Panc1 (cell line): ENCODE measurements at regions not wholly inside any gene's neighbourhood (a gene's known extent, or its start where the extent isn't known, plus 50 kb on each side); places are given as distances from the start of the nearest gene placed in this dataset.

Experiments used
- ATAC-seq: fragments of 200-7000 bp; cut with Tn5 transposase; 2 replicates; pipeline ENCODE4 v1.9.1; 2020; ENCODE audit warnings: mild to moderate bottlenecking, moderate library complexity
- BruUV-seq: library from RNA; stranded (reverse); fragments of 400-500 nt; replicated peaks from 2 replicates; lab custom pipeline; 2021; lab: Mats Ljungman, UMichigan
- CTCF ChIA-PET: fragments of 300-600 bp; sonication (Branson Sonifier 250); formaldehyde crosslinking; loops from one replicate; lab custom pipeline; 2022; ENCODE audit warnings: antibody characterized with exemption; lab: Charles Lee
- POLR2A ChIA-PET: fragments of 300-600 bp; sonication (Branson Sonifier 250); formaldehyde crosslinking; loops from one replicate; lab custom pipeline; 2022; ENCODE audit warnings: antibody characterized with exemption; lab: Charles Lee
- DNase-seq: peaks from one replicate; pipeline ENCODE4 v3.0.0-alpha.2; 2010; ENCODE audit warnings: low read depth, low spot score
- H3K27ac ChIP-seq: 2 replicates; pipeline ENCODE4 v1.5.1; 2011; ENCODE audit warnings: mild to moderate bottlenecking, low read length, inconsistent platforms
- H3K27me3 ChIP-seq: fragments of 200-500 bp; sonication (Bioruptor generic); 2 replicates; pipeline ENCODE4 v1.6.0; 2014; ENCODE audit warnings: low read length, inconsistent platforms; ENCODE audit not compliant: control insufficient read depth, insufficient read depth
- H3K36me3 ChIP-seq: fragments of 200-500 bp; sonication (Bioruptor generic); 2 replicates; pipeline ENCODE4 v1.5.1; 2014; ENCODE audit warnings: inconsistent platforms, mild to moderate bottlenecking, low read length, moderate library complexity; ENCODE audit not compliant: control insufficient read depth, insufficient read depth
- H3K4me1 ChIP-seq: 2 replicates; pipeline ENCODE4 v1.5.1; 2011; ENCODE audit warnings: inconsistent platforms, mild to moderate bottlenecking, low read length, moderate library complexity; ENCODE audit not compliant: control insufficient read depth, insufficient read depth
- H3K4me3 ChIP-seq, 2 experiments: 2 replicates each; pipeline ENCODE4 v1.5.1; 2011 to 2012; ENCODE audit warnings: low read depth in 2 of 2, low read length in 2 of 2, mild to moderate bottlenecking in 2 of 2, inconsistent platforms in 1 of 2, moderate library complexity in 1 of 2
- H3K9me3 ChIP-seq: fragments of 200-500 bp; sonication (Bioruptor generic); 2 replicates; pipeline ENCODE4 v1.5.1; 2014; ENCODE audit warnings: low read depth, mild to moderate bottlenecking, inconsistent platforms, low read length, moderate library complexity; ENCODE audit not compliant: control insufficient read depth, insufficient read depth
- POLR2AphosphoS5 ChIP-seq: IDR thresholded peaks from 2 replicates; pipeline ENCODE4 v1.6.1; 2012; ENCODE audit warnings: mild to moderate bottlenecking, low read depth, low read length, moderate library complexity
- SIN3A ChIP-seq: IDR thresholded peaks from 2 replicates; pipeline ENCODE4 v1.6.1; 2012; ENCODE audit warnings: low read depth, mild to moderate bottlenecking, low read length, moderate library complexity, borderline replicate concordance; ENCODE audit not compliant: insufficient read depth
- TCF7L2 ChIP-seq: IDR thresholded peaks from 2 replicates; pipeline ENCODE4 v1.6.1; 2011; ENCODE audit warnings: mild to moderate bottlenecking, low read depth, low read length, inconsistent platforms
- in situ Hi-C: cut with HindIII; loops from 2 replicates; pipeline ENCODE4 v1.10.0; 2016; ENCODE audit warnings: low sequenced_read_pairs, low pct_unique_long_range_greater_than_20kb
- intact Hi-C: fragments of 100-400 bp; cut with micrococcal nuclease; formaldehyde crosslinking; loops from one replicate; pipeline ENCODE4 v1.10.0; 2022; ENCODE audit not compliant: unreplicated experiment
- TF ChIP-seq, protein P1 (sequence below): fragments of 450-650 bp; IDR thresholded peaks from 2 replicates; pipeline ENCODE4 v1.5.1; 2017; ENCODE audit warnings: mild to moderate bottlenecking
- TF ChIP-seq, protein P2 (sequence below), 2 experiments: IDR thresholded peaks; 2 replicates each; pipeline ENCODE4 v1.6.1; 2011 to 2012; ENCODE audit warnings: low read depth in 2 of 2, control low read depth in 1 of 2, low read length in 1 of 2, mild to moderate bottlenecking in 1 of 2, moderate library complexity in 1 of 2; ENCODE audit not compliant: insufficient read depth in 1 of 2

DNA sequence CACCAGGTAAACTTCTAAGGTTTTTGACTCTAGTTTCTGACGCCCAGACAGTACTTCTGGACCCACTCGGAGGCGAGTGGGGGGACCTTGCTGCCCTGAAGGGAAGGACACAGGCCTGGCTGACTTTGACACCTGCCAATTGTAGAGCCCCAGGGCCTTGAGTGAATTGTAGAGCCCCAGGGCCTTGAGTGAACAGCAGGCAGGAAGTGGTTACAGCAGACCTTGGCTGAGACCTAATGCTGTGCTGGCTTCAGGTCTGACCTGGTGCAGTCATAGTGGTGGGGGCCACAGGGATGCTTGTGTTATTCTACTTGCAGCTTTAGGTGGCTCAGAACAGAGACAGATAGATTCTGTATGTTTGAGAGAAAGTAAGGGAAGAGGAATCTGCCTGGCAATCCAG lies 344.3 kb downstream of the DUSP10 start:
- in situ Hi-C loops, result no loop called here
- intact Hi-C loops, result no loop called here
- ChIA-PET POLR2A (no interaction called here), CTCF (no interaction called here)
- no TSS peak for BruUV-seq
- Histone ChIP-seq H3K36me3 (no peaks in the 10 kb centered on the region), H3K27ac (no peak overlapping the region), H3K27me3 (no peaks in the 10 kb centered on the region), H3K4me3 (no peak overlapping the region), H3K4me1 (no peaks in the 10 kb centered on the region), H3K9me3 (no peaks in the 10 kb centered on the region)
- DNase-seq (no peak), ATAC-seq (no peak)
- TF ChIP-seq POLR2AphosphoS5 (no peak), SIN3A (no peak), TCF7L2 (no peak)
- TF ChIP-seq, protein P1, sequence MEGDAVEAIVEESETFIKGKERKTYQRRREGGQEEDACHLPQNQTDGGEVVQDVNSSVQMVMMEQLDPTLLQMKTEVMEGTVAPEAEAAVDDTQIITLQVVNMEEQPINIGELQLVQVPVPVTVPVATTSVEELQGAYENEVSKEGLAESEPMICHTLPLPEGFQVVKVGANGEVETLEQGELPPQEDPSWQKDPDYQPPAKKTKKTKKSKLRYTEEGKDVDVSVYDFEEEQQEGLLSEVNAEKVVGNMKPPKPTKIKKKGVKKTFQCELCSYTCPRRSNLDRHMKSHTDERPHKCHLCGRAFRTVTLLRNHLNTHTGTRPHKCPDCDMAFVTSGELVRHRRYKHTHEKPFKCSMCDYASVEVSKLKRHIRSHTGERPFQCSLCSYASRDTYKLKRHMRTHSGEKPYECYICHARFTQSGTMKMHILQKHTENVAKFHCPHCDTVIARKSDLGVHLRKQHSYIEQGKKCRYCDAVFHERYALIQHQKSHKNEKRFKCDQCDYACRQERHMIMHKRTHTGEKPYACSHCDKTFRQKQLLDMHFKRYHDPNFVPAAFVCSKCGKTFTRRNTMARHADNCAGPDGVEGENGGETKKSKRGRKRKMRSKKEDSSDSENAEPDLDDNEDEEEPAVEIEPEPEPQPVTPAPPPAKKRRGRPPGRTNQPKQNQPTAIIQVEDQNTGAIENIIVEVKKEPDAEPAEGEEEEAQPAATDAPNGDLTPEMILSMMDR, result no peak
- TF ChIP-seq, protein P2, sequence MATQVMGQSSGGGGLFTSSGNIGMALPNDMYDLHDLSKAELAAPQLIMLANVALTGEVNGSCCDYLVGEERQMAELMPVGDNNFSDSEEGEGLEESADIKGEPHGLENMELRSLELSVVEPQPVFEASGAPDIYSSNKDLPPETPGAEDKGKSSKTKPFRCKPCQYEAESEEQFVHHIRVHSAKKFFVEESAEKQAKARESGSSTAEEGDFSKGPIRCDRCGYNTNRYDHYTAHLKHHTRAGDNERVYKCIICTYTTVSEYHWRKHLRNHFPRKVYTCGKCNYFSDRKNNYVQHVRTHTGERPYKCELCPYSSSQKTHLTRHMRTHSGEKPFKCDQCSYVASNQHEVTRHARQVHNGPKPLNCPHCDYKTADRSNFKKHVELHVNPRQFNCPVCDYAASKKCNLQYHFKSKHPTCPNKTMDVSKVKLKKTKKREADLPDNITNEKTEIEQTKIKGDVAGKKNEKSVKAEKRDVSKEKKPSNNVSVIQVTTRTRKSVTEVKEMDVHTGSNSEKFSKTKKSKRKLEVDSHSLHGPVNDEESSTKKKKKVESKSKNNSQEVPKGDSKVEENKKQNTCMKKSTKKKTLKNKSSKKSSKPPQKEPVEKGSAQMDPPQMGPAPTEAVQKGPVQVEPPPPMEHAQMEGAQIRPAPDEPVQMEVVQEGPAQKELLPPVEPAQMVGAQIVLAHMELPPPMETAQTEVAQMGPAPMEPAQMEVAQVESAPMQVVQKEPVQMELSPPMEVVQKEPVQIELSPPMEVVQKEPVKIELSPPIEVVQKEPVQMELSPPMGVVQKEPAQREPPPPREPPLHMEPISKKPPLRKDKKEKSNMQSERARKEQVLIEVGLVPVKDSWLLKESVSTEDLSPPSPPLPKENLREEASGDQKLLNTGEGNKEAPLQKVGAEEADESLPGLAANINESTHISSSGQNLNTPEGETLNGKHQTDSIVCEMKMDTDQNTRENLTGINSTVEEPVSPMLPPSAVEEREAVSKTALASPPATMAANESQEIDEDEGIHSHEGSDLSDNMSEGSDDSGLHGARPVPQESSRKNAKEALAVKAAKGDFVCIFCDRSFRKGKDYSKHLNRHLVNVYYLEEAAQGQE (IDR thresholded peaks at IDR 0.05; ENCODE audit: insufficient read depth in 1 of 2, low read depth in 2 of 2, low read length in 1 of 2), result no peak

DNA sequence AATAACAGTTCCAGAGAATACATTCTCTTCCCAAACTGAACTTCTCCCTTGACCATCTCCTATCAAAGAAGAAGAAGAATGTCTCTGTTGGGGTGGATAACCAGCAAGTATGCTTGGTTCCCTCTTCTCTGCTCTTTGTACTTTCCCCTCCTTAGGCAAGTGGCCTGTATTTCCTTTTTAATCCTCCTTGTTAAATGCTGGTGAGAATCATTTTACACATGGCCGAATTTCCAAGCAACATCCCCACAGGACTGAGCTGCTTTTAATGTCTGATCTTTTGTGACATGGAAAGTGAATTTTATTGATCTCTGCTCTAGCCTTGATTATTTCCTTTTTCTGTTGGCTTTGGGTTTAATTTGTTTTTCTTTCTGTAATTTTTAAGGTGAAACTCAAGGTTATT lies 336.7 kb downstream of the DUSP10 start:
- Histone ChIP-seq H3K36me3 (no peaks in the 10 kb centered on the region), H3K4me3 (no peak overlapping the region), H3K9me3 (no peaks in the 10 kb centered on the region), H3K4me1 (no peaks in the 10 kb centered on the region), H3K27ac (no peak overlapping the region), H3K27me3 (no peaks in the 10 kb centered on the region)
- intact Hi-C loops (no loop called here), in situ Hi-C loops (no loop called here)
- ChIA-PET POLR2A (no interaction called here), CTCF (no interaction called here)
- TF ChIP-seq POLR2AphosphoS5 (no peak), SIN3A (no peak), TCF7L2 (no peak)
- TF ChIP-seq, protein P2 (IDR thresholded peaks at IDR 0.05; ENCODE audit: insufficient read depth in 1 of 2, low read depth in 2 of 2, low read length in 1 of 2), result no peak
- no peak for DNase-seq
- ATAC-seq, result no peak
- no TSS peak for BruUV-seq
